ENCODE measurements at regions not wholly inside any gene's neighbourhood (a gene's known extent, or its start where the extent isn't known, plus 50 kb on each side); places are given as distances from the start of the nearest gene placed in this dataset.

GRCh38 chr17:77594416-77595209 is 363.9 kb upstream of the TNRC6C start:
- Histone ChIP-seq H3K36me3 (no peaks in the 10 kb centered on the region), H3K4me1 (no peaks in the 10 kb centered on the region), H3K4me3 (no peak overlapping the region), H3K9me3 (no peaks in the 10 kb centered on the region), H3K27ac (no peak overlapping the region), H3K27me3 (peaks cover 0 to 4% (median 0%) of the 10 kb centered on the region in 9 donors)
- TF ChIP-seq POLR2A (IDR thresholded peaks at IDR 0.05) = no peak
- TF ChIP-seq, protein P1, sequence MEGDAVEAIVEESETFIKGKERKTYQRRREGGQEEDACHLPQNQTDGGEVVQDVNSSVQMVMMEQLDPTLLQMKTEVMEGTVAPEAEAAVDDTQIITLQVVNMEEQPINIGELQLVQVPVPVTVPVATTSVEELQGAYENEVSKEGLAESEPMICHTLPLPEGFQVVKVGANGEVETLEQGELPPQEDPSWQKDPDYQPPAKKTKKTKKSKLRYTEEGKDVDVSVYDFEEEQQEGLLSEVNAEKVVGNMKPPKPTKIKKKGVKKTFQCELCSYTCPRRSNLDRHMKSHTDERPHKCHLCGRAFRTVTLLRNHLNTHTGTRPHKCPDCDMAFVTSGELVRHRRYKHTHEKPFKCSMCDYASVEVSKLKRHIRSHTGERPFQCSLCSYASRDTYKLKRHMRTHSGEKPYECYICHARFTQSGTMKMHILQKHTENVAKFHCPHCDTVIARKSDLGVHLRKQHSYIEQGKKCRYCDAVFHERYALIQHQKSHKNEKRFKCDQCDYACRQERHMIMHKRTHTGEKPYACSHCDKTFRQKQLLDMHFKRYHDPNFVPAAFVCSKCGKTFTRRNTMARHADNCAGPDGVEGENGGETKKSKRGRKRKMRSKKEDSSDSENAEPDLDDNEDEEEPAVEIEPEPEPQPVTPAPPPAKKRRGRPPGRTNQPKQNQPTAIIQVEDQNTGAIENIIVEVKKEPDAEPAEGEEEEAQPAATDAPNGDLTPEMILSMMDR (IDR thresholded peaks at IDR 0.05) = no peak
- ATAC-seq (no peak), DNase-seq (peak in 1 of 5 donors; percentile 16)
- intact Hi-C loops (cut with DNase I) = loop anchor here in 1 of 10 donors (5.0 kb wide), 1 partner anchor 133 kb away; no protein-coding TSS in a partner anchor
- WGBS, 4 donors = 81 to 85% (median 84%) methylated on average over 7 of the region's 7 CpGs

DNA sequence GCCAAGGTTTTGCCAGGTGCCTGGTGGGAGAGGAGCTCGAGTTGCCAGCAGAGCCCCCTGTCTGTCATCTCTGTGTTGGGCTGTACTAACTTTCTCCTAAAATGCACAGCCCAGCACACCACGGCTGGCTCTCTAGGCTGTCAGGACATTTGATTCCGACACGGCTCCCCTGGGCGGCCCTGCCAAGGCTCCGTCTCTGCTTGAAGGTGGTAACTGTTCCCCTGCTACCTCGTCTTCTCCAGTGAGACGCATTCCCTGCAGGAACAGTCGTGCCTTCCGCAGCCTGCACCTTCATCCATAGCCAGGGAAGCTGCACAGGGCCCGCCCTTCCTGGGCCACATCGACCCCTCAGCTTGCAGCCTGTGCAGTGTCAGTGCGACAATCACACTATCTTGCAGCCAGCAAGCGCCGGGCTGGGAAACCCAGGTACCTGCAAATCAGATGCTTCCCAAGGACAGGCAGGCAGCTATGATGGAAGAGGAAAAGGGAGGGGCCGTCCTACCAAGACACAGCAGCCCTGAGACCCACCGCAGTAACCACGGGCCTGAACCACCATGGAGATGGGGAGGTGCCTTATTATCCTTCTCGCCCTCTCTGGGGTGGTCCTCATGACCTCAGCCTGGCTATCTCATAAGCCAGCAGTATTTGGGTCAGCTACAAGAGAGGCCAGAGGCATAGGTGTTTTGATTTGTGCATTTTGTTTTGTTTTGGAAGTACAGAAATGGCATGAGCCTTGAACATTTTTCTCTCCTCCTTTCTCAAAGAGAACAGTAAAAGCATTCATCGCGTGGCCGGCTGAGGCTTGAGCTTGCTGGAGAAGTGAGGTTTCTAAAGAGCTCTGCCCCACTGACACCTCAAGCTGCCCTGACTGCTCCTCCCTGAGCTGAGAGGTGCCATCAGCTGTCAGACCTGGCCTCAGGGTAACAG is 361.7 kb upstream of the TNRC6C start:
- intact Hi-C loops (cut with DNase I) = loop anchor here in 1 of 10 donors (5.0 kb wide), 1 partner anchor 131 kb away; no protein-coding TSS in a partner anchor
- Histone ChIP-seq H3K9me3 (no peaks in the 10 kb centered on the region), H3K27ac (no peak overlapping the region), H3K27me3 (no peaks in the 10 kb centered on the region), H3K4me1 (peaks cover 0 to 14% (median 10%) of the 10 kb centered on the region in 12 donors), H3K36me3 (no peaks in the 10 kb centered on the region), H3K4me3 (no peak overlapping the region)
- no peak for TF ChIP-seq POLR2A (IDR thresholded peaks at IDR 0.05)
- TF ChIP-seq, protein P1 (IDR thresholded peaks at IDR 0.05) = no peak
- DNase-seq = no peak
- 73 to 81% (median 79%) methylated on average over 22 of the region's 22 CpGs for WGBS, 4 donors
- ATAC-seq = no peak

GRCh38 chr17:77597418-77598240 is 360.9 kb upstream of the TNRC6C start:
- no peak overlapping the region for H3K27ac ChIP-seq
- H3K27me3 ChIP-seq = no peaks in the 10 kb centered on the region
- H3K9me3 ChIP-seq = no peaks in the 10 kb centered on the region
- no peak for TF ChIP-seq POLR2A (IDR thresholded peaks at IDR 0.05)
- TF ChIP-seq, protein P1 (IDR thresholded peaks at IDR 0.05) = no peak
- DNase-seq (no peak), ATAC-seq (no peak)
- intact Hi-C loops (cut with DNase I) = loop anchor here in 1 of 10 donors (5.0 kb wide), 1 partner anchor 130 kb away; no protein-coding TSS in a partner anchor
- WGBS, 4 donors = 90 to 93% (median 91%) methylated on average over 18 to 19 of the region's 19 CpGs
- peaks cover 0 to 22% (median 18%) of the 10 kb centered on the region in 12 donors for H3K4me1 ChIP-seq
- no peaks in the 10 kb centered on the region for H3K36me3 ChIP-seq
- no peak overlapping the region for H3K4me3 ChIP-seq
